Brain microvascular endothelial cell (primary cell): ENCODE measurements at regions not wholly inside any gene's neighbourhood (a gene's known extent, or its start where the extent isn't known, plus 50 kb on each side); places are given as distances from the start of the nearest gene placed in this dataset.

Source experiments
- DNase-seq: peaks from one replicate; pipeline ENCODE4 v3.0.0-alpha.2; 2020
- H3K27ac ChIP-seq: fragments of 250-450 bp; sonication (Bioruptor Pico); 2 replicates; pipeline ENCODE4 v1.5.1; 2020; ENCODE audit warnings: mild to moderate bottlenecking, moderate library complexity
- H3K27me3 ChIP-seq: fragments of 250-450 bp; sonication (Bioruptor Pico); replicated peaks from 2 replicates; pipeline ENCODE4 v1.5.1; 2020; ENCODE audit warnings: mild to moderate bottlenecking
- H3K36me3 ChIP-seq: fragments of 250-450 bp; sonication (Bioruptor Pico); replicated peaks from 2 replicates; pipeline ENCODE4 v1.5.1; 2020; ENCODE audit warnings: mild to moderate bottlenecking
- H3K4me3 ChIP-seq: 2 replicates; pipeline ENCODE4 v1.5.1; 2011; ENCODE audit warnings: low read depth, mild to moderate bottlenecking, control low read depth, low read length, moderate library complexity
- in situ Hi-C: cut with HindIII; loops from 2 replicates; pipeline ENCODE4 v1.10.0; 2017; ENCODE audit warnings: low sequenced_read_pairs, low pct_ligation_motif_present
- TF ChIP-seq, protein P1 (sequence below): IDR thresholded peaks from 2 replicates; pipeline ENCODE4 v1.5.1; 2011; ENCODE audit warnings: low read depth, mild to moderate bottlenecking, moderate library complexity, low read length, control low read depth, inconsistent platforms; ENCODE audit errors: missing control alignments

DNA sequence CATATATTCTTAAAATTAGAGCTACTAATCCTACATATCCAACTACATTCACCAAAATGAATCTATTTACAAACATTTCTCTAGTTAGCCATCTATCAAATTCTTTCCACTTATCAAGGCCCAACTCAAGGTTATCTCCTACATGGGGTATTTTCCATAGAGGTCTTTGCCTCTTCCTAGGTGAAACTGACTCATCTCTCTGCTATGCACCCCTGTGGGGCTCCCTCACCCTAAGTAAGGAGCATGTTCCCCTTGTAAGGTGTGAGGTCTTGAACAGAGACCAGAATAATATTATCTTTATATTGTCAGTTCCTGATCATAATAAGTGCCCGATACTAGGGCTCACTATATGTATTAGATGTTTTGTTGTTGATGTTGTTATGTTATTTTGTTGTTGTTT lies 74.6 kb upstream of the TSC22D2 start:
- DNase-seq, result no peak
- in situ Hi-C loops, result no loop called here
- Histone ChIP-seq H3K36me3 (no peaks in the 10 kb centered on the region), H3K27ac (no peak overlapping the region), H3K27me3 (no peaks in the 10 kb centered on the region), H3K4me3 (no peak overlapping the region)
- TF ChIP-seq, protein P1, sequence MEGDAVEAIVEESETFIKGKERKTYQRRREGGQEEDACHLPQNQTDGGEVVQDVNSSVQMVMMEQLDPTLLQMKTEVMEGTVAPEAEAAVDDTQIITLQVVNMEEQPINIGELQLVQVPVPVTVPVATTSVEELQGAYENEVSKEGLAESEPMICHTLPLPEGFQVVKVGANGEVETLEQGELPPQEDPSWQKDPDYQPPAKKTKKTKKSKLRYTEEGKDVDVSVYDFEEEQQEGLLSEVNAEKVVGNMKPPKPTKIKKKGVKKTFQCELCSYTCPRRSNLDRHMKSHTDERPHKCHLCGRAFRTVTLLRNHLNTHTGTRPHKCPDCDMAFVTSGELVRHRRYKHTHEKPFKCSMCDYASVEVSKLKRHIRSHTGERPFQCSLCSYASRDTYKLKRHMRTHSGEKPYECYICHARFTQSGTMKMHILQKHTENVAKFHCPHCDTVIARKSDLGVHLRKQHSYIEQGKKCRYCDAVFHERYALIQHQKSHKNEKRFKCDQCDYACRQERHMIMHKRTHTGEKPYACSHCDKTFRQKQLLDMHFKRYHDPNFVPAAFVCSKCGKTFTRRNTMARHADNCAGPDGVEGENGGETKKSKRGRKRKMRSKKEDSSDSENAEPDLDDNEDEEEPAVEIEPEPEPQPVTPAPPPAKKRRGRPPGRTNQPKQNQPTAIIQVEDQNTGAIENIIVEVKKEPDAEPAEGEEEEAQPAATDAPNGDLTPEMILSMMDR, result no peak

DNA sequence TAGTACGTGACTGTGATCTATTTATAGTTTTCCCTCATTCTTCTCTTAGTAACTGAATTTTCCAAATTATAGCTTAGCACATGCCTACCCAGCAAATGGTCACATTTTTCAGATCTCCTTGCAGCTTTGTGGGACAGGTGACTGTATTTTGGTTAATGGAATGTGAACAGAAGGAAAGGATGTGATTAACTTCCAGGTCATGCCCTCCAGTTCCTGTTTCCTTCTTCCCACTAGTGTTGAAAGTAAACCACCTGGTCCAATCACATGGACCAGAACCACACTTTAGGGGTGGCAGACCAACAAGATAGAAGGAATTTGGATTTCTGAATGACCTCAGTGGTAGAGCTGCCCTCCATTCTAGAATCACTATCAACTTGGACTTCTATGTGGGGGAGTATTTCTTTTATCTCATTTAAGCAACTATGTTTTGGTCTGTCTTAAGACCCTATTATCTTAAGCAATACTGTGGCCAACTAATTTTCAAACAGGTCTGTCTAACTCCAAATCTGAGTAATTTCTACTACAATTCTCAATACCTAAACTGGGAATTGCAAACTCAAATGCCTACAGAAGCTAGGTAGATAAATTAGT lies 76.0 kb upstream of the TSC22D2 start:
- in situ Hi-C loops, result no loop called here
- no peaks in the 10 kb centered on the region for H3K27me3 ChIP-seq
- H3K4me3 ChIP-seq, result no peak overlapping the region
- no peaks in the 10 kb centered on the region for H3K36me3 ChIP-seq
- TF ChIP-seq, protein P1, result no peak
- DNase-seq, result no peak
- no peak overlapping the region for H3K27ac ChIP-seq

GRCh38 chr3:150330872-150331271 lies 77.2 kb upstream of the TSC22D2 start:
- Histone ChIP-seq H3K27me3 (no peaks in the 10 kb centered on the region), H3K36me3 (no peaks in the 10 kb centered on the region), H3K27ac (no peak overlapping the region), H3K4me3 (no peak overlapping the region)
- TF ChIP-seq, protein P1, result no peak
- DNase-seq, result no peak
- in situ Hi-C loops, result no loop called here

DNA sequence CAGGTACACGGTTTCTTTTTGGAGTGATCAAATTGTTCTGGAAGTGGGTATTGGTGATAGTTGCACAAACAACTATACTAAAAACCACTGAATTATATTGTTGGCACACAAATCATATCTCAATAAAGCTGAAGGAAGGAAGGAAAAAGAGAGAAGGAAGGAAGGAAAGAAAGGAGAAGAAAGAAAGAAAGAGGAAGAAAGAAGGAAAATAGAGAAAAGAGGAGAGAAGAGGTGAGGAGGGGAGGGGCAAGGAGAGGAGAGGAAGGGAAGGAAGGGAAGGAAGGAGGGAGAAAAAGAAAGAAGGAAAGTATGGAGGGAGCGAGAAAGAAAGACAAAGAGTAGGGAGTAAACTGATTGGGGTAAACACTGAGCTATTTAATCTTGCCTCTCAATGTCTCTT lies 77.9 kb upstream of the TSC22D2 start:
- Histone ChIP-seq H3K36me3 (no peaks in the 10 kb centered on the region), H3K27me3 (no peaks in the 10 kb centered on the region), H3K27ac (no peak overlapping the region), H3K4me3 (no peak overlapping the region)
- in situ Hi-C loops, result no loop called here
- DNase-seq, result no peak
- TF ChIP-seq, protein P1, result no peak

DNA sequence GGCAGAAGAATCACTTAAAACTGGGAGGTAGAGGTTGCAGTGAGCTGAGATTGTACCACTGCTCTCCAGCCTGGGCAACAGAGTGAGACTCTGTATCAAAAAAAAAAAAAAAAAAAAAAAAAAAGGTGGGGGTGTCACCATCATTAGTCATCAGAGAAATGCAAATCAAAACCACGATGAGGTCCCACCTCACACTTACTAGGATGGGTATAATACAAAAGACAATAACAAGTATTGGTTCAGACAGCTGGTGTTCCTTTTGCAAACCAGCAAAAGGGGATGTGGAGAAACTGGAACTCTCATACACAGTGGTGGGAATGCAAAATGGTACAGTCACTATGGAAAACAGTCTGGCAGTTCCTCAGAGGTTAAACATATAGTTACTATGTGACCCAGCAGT lies 78.7 kb upstream of the TSC22D2 start:
- Histone ChIP-seq H3K27ac (no peak overlapping the region), H3K4me3 (no peak overlapping the region), H3K27me3 (no peaks in the 10 kb centered on the region), H3K36me3 (no peaks in the 10 kb centered on the region)
- no peak for DNase-seq
- in situ Hi-C loops, result no loop called here
- TF ChIP-seq, protein P1, result no peak

DNA sequence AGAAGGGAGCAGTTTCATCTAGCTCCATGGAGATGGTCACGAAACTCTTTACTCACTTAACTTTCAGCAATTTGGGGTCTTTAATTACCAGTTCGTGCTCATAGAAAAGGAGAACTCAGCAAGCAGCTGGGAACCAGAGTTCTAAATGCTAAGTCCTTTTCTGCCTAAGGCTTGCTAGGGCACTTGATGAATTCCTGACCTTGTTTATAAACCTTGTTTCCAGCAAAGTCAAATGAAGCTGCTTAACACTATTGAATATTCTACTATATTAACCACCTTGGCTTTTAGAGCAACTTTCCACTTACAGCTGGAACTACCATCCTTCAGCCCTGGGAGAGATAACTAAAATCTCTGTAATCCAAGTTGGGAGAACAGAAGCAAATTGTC lies 79.5 kb upstream of the TSC22D2 start:
- no peak overlapping the region for H3K27ac ChIP-seq

More for the DNA sequence above, 79.5 kb upstream of the TSC22D2 start:
- Histone ChIP-seq H3K4me3 (no peak overlapping the region), H3K36me3 (no peaks in the 10 kb centered on the region), H3K27me3 (no peaks in the 10 kb centered on the region)
- DNase-seq, result no peak
- TF ChIP-seq, protein P1, result no peak
- in situ Hi-C loops, result no loop called here
